Caco-2 (cell line): ENCODE measurements at regions not wholly inside any gene's neighbourhood (a gene's known extent, or its start where the extent isn't known, plus 50 kb on each side); places are given as distances from the start of the nearest gene placed in this dataset.

ENCODE experiments used
- BruUV-seq: library from RNA; stranded (reverse); fragments of 400-500 nt; replicated peaks from 2 replicates; lab custom pipeline; 2021; lab: Mats Ljungman, UMichigan
- CTCF ChIA-PET: fragments of 300-600 bp; sonication (Branson Sonifier 250); formaldehyde crosslinking; loops from one replicate; lab custom pipeline; 2022; ENCODE audit warnings: antibody characterized with exemption; lab: Charles Lee
- POLR2A ChIA-PET: fragments of 300-600 bp; sonication (Branson Sonifier 250); formaldehyde crosslinking; loops from one replicate; lab custom pipeline; 2022; ENCODE audit warnings: antibody characterized with exemption; lab: Charles Lee
- DNase-seq, 2 experiments: peaks; one replicate each; pipeline versions ENCODE4 v3.0.0 to v3.0.0-alpha.2; 2020 to 2022
- H3K27me3 ChIP-seq: replicated peaks from 2 replicates; pipeline ENCODE4 v1.6.0; 2011; ENCODE audit warnings: low read length; ENCODE audit not compliant: control insufficient read depth, insufficient read depth
- H3K36me3 ChIP-seq: 2 replicates; pipeline ENCODE4 v1.5.1; 2011; ENCODE audit warnings: low read length; ENCODE audit not compliant: control insufficient read depth, insufficient read depth
- H3K4me1 ChIP-seq: fragments of 250-450 bp; sonication (Bioruptor Pico); 2 replicates; pipeline ENCODE4 v1.5.1; 2020; ENCODE audit warnings: mild to moderate bottlenecking
- H3K4me3 ChIP-seq: 2 replicates; pipeline ENCODE4 v1.5.1; 2011; ENCODE audit warnings: low read depth, mild to moderate bottlenecking, control low read depth, low read length
- H3K9me3 ChIP-seq: fragments of 250-450 bp; sonication (Bioruptor Pico); 2 replicates; pipeline ENCODE4 v1.5.1; 2020; ENCODE audit warnings: mild to moderate bottlenecking, moderate library complexity
- H3K27ac Mint-ChIP-seq: one replicate; pipeline ENCODE4 v1.8.0; 2022; ENCODE audit warnings: mixed read lengths; ENCODE audit not compliant: unreplicated experiment
- H3K27me3 Mint-ChIP-seq: one replicate; pipeline ENCODE4 v1.8.0; 2022; ENCODE audit warnings: mixed read lengths; ENCODE audit not compliant: insufficient read depth, unreplicated experiment
- H3K36me3 Mint-ChIP-seq: one replicate; pipeline ENCODE4 v1.8.0; 2022; ENCODE audit warnings: mild to moderate bottlenecking, mixed read lengths; ENCODE audit not compliant: insufficient read depth, unreplicated experiment
- H3K4me1 Mint-ChIP-seq: one replicate; pipeline ENCODE4 v1.8.0; 2022; ENCODE audit warnings: low read depth, mixed read lengths; ENCODE audit not compliant: unreplicated experiment
- H3K4me3 Mint-ChIP-seq: one replicate; pipeline ENCODE4 v1.8.0; 2022; ENCODE audit warnings: mild to moderate bottlenecking, moderate library complexity, mixed read lengths; ENCODE audit not compliant: unreplicated experiment
- H3K9me3 Mint-ChIP-seq: one replicate; pipeline ENCODE4 v1.8.0; 2022; ENCODE audit warnings: mixed read lengths; ENCODE audit not compliant: unreplicated experiment
- CTCF ChIP-seq, 2 experiments: fragments of 200-600 bp in 1 of 2; IDR thresholded peaks; 1 replicate in 1 of 2; 2 replicates in 1 of 2; pipeline versions ENCODE4 v1.5.1 to v1.8.0; 2011 to 2022; ENCODE audit warnings: antibody characterized with exemption in 1 of 2, control low read depth in 1 of 2, inconsistent platforms in 1 of 2, low read depth in 1 of 2, low read length in 1 of 2, mild to moderate bottlenecking in 1 of 2, moderate library complexity in 1 of 2; ENCODE audit not compliant: insufficient read depth in 1 of 2, severe bottlenecking in 1 of 2, unreplicated experiment in 1 of 2
- intact Hi-C: fragments of 100-400 bp; cut with micrococcal nuclease; formaldehyde crosslinking; loops from one replicate; pipeline ENCODE4 v1.10.0; 2022; ENCODE audit not compliant: unreplicated experiment

- H3K4me1 Mint-ChIP-seq: no peaks in the 10 kb centered on the region
- no peak for DNase-seq
- no peak overlapping the region for H3K4me3 ChIP-seq
- intact Hi-C loops: no loop called here
- BruUV-seq: no TSS peak
- H3K36me3 ChIP-seq: no peaks in the 10 kb centered on the region
- H3K27ac Mint-ChIP-seq: no peak overlapping the region
- ChIA-PET POLR2A (no interaction called here), CTCF (no interaction called here)
- H3K4me1 ChIP-seq: no peaks in the 10 kb centered on the region
- no peaks in the 10 kb centered on the region for H3K36me3 Mint-ChIP-seq
- no peak overlapping the region for H3K4me3 Mint-ChIP-seq
- TF ChIP-seq CTCF (IDR thresholded peaks at IDR 0.05; ENCODE audit: insufficient read depth in 1 of 2, low read depth in 1 of 2, low read length in 1 of 2, severe bottlenecking in 1 of 2, unreplicated experiment in 1 of 2): no peak
- no peaks in the 10 kb centered on the region for H3K27me3 ChIP-seq
- H3K27me3 Mint-ChIP-seq: no peaks in the 10 kb centered on the region
- H3K9me3 Mint-ChIP-seq: no peaks in the 10 kb centered on the region
- H3K9me3 ChIP-seq: 0 out of 2 replicates have a peak, but pooled peaks cover 7% of the 10 kb centered on the region
Measured at GRCh38 chr5:2499917-2500316, 251.6 kb downstream of the IRX2 start.

- no peak for TF ChIP-seq CTCF (IDR thresholded peaks at IDR 0.05; ENCODE audit: insufficient read depth in 1 of 2, low read depth in 1 of 2, low read length in 1 of 2, severe bottlenecking in 1 of 2, unreplicated experiment in 1 of 2)
- no peak overlapping the region for H3K4me3 Mint-ChIP-seq
- Histone ChIP-seq H3K27me3 (no peaks in the 10 kb centered on the region), H3K4me1 (no peaks in the 10 kb centered on the region), H3K4me3 (no peak overlapping the region), H3K36me3 (no peaks in the 10 kb centered on the region), H3K9me3 (0 out of 2 replicates have a peak, but pooled peaks cover 7% of the 10 kb centered on the region)
- POLR2A ChIA-PET: no interaction called here
- CTCF ChIA-PET: no interaction called here
- H3K27me3 Mint-ChIP-seq: no peaks in the 10 kb centered on the region
- no peak overlapping the region for H3K27ac Mint-ChIP-seq
- intact Hi-C loops: no loop called here
- H3K4me1 Mint-ChIP-seq: no peaks in the 10 kb centered on the region
- H3K9me3 Mint-ChIP-seq: no peaks in the 10 kb centered on the region
- DNase-seq: no peak
- BruUV-seq: no TSS peak
- H3K36me3 Mint-ChIP-seq: no peaks in the 10 kb centered on the region
Measured at GRCh38 chr5:2496891-2497290, 254.6 kb downstream of the IRX2 start.

- no peaks in the 10 kb centered on the region for H3K27me3 ChIP-seq
- no peak overlapping the region for H3K27ac Mint-ChIP-seq
- no peaks in the 10 kb centered on the region for H3K4me1 ChIP-seq
- BruUV-seq: no TSS peak
- H3K9me3 Mint-ChIP-seq: no peaks in the 10 kb centered on the region
- H3K4me3 ChIP-seq: no peak overlapping the region
- TF ChIP-seq CTCF (IDR thresholded peaks at IDR 0.05; ENCODE audit: insufficient read depth in 1 of 2, low read depth in 1 of 2, low read length in 1 of 2, severe bottlenecking in 1 of 2, unreplicated experiment in 1 of 2): no peak
- DNase-seq: no peak
- no peak overlapping the region for H3K4me3 Mint-ChIP-seq
- 0 out of 2 replicates have a peak, but pooled peaks cover 7% of the 10 kb centered on the region for H3K9me3 ChIP-seq
- H3K4me1 Mint-ChIP-seq: no peaks in the 10 kb centered on the region
- CTCF ChIA-PET: no interaction called here
- H3K36me3 ChIP-seq: no peaks in the 10 kb centered on the region
- no peaks in the 10 kb centered on the region for H3K27me3 Mint-ChIP-seq
- POLR2A ChIA-PET: no interaction called here
- intact Hi-C loops: no loop called here
- no peaks in the 10 kb centered on the region for H3K36me3 Mint-ChIP-seq
Measured at GRCh38 chr5:2496126-2496525, 255.4 kb downstream of the IRX2 start.
